GM19467 (cell line): ENCODE measurements at regions not wholly inside any gene's neighbourhood (a gene's known extent, or its start where the extent isn't known, plus 50 kb on each side); places are given as distances from the start of the nearest gene placed in this dataset.
"Not testable (repeated sequence)": the region's sequence is repeated elsewhere in the genome, so short reads cannot be mapped to it uniquely, and the experiment has no call there.

Source experiments
- ATAC-seq: cut with Tn5 transposase; IDR thresholded peaks from one replicate; pipeline ENCODE4 v1.9.1; 2021; ENCODE audit warnings: mild to moderate bottlenecking, moderate library complexity; ENCODE audit not compliant: unreplicated experiment

DNA sequence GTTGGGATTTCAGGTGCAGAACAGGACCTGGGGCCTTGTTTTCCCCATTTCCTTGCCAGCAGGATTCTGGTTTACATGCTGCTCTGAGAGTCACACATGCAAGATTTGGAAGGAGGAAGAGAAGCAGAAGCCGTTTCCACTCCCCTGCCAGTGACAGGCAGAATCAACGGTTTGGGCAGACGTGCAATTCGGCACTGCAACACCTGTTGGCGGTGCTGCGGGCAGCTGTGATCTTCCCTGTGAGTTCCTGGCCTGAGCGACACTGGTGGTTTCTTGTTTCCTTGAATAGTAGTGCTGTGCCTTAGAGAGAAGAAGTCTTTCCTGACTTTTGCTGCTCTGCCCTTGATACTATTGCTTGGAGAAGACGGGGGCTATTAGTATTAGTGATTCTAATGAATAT, 1126.2 kb downstream of the TYW1 start:
- no peak for ATAC-seq

DNA sequence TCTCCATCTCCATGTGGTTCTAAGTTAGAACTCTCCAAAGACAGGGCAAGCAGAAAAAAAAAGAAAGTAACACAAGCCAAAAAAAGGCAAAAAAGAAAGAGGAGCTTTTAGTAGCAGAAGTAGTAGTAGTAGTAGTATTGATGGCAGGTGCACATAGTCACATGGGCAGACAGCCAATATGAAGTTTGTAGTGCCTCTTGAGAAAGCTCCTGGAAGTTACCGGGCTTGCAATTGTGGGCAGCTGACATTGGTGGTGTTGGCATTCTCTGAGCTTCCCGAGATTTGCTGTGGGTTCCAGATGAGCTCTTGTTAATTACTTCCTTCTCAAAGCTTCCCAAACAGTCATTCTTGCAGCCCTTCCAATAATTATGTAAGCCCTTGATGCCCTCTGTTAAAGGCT, 1128.5 kb downstream of the TYW1 start:
- no peak for ATAC-seq

DNA sequence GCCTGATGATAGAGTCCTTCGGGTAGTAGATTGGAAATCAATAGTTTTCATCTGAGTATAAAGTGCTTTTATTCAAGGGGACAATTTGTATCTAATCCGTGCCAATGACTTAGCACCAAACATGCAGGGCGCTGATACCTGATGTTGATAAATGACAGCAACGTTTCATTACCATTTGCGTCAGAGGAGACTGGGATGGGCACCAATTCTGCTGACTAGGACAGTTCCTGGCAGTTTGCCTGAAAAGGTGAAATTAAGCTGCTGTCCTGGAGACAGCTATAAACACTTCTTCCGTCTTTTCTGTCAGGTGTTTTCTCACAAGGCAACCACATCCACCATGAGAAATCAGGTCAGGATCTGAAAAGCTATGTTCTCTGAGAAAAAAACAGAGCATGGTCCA, 1136.4 kb downstream of the TYW1 start:
- no peak for ATAC-seq

DNA sequence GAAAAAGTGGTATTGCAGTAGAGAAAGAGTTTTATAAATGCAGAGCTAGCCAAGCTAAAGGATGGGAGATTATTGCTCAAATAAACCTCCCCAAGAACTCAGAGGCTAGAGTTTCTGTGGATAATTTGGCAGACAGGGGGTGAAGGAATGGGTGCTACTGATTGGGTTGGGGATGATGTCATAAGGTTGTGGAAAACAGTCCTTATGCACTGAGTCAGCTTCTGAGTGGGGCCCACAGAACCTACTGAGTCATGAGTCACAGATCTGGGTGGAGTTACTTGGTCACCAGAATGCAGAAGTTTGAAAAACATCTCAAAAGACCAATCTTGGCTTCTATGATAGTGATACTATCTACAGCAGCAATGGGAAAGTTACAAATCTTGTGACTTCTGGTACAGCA, 1146.7 kb downstream of the TYW1 start:
- ATAC-seq: no peak

DNA sequence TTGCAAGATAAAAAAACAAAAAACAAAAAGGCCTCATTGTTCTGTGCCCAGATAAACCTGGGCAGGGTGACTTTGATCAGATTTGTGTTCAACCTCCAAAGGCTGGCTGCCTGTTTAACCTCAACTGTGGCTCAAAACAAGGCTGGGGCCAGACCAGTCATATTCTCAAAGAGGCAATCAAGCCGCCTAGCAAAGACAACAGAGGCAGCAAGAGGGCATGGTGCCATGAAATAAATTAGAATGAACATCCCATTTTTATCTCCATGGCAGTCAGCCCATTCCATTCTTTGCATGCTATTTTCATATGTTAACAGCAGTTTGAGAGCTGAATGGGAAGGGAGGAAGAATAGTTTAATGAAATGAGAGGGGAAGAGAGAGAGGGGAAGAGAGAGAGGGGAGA, 1150.3 kb downstream of the TYW1 start:
- no peak for ATAC-seq

DNA sequence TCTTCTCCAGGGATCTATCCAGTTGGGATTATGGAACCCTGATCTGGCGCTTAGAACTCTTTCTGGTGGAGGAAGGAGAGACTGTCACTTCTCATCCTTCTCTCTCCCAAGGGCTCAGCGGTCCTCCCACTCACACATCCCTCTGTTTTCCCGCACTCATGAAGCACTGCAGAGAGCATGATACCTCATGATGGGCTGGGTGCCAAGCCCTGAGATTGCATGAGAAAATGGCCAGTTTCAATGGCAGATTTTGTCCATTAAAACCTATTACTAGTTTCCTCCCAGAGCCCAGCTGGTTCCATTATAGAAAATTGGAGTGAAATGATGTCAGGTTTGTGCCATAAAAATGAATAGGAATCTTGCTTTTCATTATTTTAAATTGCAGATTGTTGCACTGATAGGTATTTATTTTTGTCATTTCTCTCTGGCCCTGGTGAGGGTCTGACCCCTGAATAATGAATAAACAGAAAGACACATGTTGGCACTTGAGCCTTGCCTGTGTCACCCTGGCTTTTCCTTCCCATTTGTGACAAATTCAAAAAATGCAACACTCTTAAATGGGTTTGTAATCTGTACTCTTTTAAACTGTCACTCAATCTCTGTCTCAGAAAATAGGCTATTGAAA, 1151.1 kb downstream of the TYW1 start:
- no peak for ATAC-seq

DNA sequence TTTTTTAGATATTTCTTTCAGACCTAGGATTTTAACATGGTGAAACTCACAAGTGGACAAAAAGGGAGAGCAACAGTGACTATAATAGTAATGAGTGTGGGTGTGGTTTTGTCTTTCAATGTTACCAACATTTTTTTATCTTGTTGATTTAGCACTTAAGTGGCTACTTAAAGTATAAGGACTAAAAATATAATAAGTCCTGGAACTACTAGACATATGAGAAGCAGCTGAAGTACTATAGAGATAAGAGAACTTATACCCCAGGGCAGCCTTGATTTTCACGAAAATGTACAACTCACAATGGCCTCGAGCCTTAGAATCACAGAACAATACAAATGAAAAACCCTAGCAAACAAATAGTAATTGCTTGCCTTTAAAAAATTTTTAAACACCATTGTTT, 1151.8 kb downstream of the TYW1 start:
- ATAC-seq: no peak

DNA sequence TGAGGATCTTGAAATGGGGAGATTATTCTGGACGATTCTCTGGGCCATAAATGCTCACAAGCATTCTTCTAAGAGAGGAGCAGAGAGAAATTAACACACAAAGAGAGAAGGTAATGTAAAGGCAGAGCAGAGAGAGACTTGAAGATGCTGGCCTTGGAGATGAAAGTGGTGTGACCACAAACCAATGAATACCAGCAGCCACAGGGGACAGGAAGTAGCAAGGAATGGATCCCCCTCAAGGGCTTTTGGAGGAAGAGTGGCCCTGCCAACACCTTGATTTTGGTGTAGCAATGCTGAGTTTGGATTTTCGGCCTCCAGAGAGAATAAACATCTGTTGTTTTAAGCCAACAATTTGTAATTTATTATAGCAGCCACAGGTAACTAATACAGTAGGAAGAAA, 1155.6 kb downstream of the TYW1 start:
- no peak for ATAC-seq

DNA sequence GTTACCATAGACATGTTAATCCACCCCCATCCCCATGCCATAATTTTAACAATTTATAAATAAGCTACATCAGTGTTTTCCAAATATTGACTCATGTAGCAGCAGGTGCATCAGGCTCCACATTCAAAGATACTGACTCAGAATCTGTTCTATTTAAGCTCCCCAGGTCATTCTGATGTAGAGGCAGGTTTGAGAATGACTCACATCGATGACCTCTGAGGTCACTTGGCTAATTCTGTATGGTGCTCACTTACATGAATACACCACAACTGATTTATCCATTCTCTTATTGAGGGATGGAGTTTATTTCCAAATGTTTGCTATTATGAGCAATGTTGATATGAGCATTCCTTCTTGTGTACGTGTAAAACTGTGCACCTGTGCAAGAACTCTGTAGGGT, 1159.0 kb downstream of the TYW1 start:
- no peak for ATAC-seq

DNA sequence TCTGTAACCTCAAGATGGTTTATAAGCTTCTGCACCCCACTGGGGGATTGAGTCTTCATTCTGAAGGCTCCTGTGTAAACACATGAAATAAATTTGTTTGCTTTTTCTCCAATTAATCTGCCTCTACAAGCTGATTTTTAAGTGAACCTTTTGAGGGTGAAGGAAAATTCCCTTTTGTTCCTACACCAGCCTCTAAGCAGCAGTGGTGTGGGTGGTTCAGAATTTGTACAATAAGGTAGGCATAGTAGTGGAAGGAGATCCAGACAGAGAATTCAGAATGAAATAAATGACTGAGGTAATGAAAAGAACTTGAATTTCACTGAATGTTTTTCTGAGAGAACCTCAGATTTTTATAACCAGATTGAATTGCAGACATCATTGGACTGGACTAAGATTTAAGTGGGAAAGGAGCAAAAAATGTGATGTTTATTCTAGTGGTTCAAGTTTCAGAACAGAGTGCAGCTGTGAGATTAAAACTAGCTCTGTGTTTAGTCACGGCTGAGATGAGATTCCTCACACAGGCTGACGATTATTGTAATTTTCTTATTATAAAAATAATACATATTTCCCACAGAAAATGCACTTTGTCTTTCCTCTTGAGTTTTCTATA, 1162.2 kb downstream of the TYW1 start:
- ATAC-seq: no peak

DNA sequence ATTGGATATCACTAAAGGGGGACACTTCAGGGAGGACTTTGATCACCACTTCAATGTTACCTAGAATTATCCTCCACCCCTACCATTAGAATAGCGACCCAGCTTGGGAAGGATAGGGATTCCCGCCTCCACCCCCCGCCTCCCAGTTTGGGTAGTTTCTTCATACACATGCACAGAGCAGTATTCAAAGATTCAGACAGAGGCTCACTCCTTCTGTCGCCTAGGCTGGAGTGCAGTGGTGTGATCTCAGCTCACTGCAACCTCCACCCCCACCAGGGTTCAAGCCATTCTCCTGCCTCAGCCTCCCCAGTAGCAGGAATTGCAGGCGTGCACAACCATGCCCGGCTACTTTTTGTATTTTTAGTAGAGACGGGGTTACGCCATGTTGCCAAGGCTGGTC, 1166.1 kb downstream of the TYW1 start:
- ATAC-seq: no peak

DNA sequence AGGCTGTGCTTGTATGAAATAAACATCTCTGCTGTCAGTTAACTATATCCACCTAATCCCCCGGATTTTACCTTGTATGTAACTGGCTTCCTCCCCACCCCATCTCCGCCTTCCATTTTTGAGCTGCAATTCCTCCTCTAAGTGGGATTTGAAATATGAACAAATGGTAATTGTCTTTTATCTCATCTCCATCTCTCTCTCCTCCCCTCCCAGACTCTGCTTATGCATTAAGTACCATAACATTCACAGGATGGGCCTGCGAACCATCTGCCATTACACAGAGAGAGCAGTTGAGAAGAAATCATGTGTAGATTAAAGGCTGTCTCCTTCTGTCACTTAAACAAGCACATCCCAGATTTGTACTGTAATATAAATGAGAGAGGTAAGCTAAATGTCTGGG, 1169.9 kb downstream of the TYW1 start:
- no peak for ATAC-seq

DNA sequence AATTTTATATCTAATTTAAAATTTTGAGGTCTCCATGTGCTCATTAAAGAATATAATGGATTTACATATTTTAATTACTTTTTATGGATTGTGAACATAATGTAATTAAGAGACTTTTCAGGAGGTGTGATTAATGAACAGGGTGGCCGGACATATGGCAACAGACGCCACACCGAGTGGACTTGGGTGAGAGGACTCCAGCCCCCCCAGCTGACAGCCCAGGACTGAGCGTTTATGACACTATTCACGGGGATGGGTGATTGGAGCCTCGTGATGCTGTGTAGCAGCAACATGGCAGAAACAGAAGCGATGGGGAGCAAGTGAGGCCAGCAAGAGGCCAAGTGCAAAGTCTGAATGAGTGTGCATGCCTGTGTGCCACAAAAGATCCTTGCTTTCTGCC, 1176.9 kb downstream of the TYW1 start:
- no peak for ATAC-seq

DNA sequence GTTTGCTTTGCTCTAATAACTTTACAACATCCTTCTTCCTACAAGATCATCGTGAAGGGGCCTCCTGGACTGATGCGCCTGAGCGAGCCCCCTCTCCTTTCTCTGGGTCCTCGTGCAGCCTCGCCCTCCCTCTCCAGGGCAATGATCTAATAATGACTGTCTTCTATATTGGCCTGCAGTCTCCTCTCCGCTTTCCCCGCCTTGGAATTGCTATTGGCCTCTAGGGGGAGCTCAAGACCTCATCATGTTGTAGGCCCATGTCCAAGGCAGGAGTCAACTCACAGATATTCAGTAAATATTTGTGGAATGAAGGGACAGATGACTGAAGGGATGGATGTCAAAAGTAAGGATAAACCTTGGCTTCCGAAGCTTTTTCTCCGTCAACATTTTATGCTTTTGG, 1180.3 kb downstream of the TYW1 start:
- ATAC-seq: no peak

DNA sequence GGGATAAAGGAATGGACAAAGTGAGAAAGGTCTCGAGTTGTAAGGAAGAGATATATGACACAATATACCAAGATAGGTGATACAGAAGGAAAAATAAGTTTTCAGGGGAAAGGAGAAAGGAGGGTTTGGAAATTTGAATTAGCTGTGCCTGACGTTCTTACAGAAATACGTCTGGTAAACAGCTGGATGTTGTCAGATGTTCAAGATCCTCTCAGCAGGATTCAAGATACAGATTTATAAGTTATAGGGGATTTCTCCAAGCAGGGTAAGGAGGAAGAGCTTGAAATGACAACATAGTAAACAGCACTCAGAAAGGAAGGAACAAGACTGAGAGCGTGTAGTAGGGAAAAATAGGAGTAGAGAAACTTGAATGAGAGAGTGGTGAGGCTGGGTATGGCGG, 1184.1 kb downstream of the TYW1 start:
- ATAC-seq: no peak

DNA sequence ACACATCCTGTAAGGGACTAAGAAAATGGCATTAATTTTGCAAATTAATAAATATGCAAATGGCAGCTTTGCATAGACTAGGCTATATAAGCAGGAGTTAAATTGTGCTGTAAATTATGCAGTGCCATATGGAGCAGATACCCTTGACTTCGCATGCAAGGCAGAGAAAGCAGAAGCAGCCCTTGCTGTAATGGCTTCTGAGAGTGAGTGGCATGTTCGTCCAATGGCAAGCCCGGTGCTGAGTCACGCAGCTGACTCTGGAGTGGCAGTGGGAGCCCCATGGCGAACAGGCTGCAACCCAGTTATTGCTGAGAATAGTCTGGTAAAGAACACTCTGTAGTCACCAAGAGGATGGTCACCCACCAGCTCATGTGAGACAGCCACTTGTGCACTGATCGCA, 1186.5 kb downstream of the TYW1 start:
- no peak for ATAC-seq

DNA sequence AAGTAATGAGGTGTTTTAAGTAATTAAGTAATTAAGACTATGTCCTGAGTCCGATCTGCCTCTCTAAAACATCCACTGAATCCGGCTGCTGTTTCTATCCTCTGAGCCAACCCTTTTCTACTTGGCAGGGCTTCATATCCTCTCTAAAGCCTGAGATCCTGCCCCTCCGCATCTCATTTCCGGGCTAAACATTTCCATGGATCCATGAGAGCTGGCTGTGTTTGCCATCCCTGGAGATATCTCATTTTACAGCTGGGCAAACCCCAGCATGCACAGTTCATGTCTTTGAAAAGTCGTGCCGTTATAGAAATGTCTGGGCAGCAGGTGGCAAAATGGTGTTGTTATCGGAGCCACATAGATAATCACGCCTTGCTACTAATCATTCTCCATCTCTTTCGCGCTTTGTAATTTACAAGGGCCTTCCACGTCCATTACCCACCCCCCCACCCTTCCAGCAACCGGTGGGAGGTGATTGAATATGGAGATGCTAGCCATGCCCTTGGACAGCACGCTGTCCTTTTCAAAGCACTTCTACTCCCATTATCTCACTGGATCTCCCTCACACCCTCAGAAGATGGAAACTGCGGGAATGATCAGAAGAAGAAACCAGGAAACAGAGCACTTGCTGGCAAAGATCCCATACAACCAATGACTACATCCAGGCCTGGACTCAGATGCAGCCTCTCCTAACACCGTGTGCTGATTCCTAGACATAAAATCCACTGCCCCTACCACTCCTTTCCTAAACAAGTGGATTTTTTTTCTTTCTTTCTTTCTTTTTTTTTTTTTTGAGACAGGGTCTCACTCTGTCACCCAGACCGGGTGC, 1189.2 kb downstream of the TYW1 start:
- no peak for ATAC-seq

DNA sequence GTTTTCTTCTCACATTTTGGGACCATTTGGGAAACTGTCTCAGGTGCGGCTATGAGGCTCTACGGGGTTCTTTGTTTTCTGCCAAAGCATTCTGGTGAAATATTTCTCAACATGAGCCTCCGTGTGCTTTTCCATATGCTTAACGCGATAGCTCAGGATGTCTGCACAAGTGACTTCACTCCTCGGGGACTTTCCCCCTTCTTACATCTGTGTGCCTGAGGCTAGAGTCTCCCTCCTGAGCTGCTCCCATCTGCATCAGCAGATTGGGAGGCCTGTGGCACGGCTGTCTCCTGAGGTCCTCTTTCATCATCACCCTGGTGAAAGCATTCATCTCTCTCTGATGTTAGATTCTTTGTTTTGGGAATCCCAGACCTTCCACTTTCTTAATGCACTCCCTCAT, 1190.9 kb downstream of the TYW1 start:
- ATAC-seq: no peak

DNA sequence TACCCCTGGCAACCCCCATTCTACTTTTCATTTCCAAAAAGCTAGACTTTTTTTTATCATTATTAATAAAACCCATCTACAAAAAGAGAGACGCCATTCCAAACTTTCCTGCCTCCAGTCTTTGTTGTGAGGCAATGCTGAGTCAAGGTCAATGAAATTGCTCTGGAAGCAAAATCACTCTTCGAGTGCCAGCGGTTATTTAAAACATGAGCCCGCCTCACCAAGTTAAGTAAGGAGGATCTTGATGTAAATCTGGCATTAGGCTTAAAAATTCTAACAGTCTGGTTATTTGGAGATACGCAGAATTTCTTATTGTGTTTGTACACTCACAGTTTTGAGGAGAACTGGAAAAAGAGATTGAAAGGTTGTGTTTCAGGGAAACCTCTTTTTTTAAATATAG, 1196.3 kb downstream of the TYW1 start:
- ATAC-seq: no peak

DNA sequence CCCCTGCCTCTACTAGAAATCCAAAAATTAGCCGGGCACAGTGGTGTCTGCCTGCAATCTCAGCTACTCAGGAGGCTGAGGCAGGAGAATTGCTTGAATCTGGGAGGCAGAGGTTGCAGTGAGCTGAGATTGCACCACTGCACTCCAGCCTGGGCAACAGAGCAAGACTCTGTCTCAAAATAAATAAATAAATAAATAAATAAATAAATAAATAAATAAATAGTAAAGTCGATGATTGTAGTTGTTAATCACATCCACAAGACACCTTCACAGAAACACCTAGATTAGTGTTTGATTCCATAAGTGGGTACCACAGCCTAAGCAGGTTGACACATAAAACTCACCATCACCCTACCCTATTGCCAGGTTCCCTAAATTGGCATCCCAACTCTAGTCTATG, 1199.0 kb downstream of the TYW1 start:
- not testable (repeated sequence) for ATAC-seq

DNA sequence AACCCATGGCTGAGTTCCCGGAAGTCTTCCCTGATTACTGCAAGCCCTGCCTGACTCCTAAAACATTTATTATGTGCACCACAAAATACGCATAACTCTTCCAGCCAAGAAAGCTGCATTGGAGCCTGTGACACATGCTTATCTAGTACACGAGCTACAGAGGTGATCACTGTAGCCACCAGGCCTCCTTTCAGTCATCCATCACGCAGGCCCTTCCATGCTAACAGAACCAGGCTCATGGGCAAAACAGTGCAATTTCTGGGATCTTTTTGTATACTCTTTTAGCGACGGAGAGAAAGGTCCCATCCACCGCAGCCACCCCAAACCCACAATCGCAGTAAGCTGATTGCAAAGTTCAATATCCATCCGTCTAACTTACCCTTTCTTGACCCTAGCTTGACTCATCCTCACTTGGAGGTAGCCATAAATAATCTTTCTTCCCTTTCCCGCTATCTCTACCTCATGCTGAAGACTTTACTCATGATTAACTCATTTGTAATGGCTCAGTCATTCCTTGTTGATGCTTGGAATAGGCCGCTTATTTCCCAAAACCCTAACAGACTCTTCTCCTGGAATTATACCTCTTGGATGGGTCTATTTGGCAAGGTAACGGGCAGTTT, 1203.5 kb downstream of the TYW1 start:
- no peak for ATAC-seq

DNA sequence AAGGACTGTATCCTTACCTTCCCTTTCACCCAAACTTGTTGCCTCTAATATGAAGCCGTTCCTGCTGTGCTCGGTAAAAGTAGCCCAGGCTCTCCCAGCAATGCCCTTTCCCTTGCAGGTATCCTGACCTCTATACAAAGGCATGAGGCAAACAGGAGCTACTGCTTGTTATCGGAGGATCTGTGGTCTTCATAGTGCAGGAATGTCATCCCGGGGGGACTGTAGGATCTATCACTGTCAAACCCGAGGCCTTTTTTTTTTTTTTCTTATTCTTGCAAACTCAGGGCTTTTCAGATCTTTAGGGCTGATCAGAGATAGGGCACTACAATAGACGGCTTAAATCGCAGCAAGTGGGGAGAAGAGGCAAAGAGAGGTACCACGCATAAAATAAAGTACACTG, 1206.6 kb downstream of the TYW1 start:
- ATAC-seq: no peak
